ENCODE measurements at regions not wholly inside any gene's neighbourhood (a gene's known extent, or its start where the extent isn't known, plus 50 kb on each side); places are given as distances from the start of the nearest gene placed in this dataset.
"Not testable (repeated sequence)": the region's sequence is repeated elsewhere in the genome, so short reads cannot be mapped to it uniquely, and the experiment has no call there.

- no peak for DNase-seq
These were observed 122.0 kb downstream of the SKIDA1 start for GRCh38 chr10:21403256-21404015.

DNA sequence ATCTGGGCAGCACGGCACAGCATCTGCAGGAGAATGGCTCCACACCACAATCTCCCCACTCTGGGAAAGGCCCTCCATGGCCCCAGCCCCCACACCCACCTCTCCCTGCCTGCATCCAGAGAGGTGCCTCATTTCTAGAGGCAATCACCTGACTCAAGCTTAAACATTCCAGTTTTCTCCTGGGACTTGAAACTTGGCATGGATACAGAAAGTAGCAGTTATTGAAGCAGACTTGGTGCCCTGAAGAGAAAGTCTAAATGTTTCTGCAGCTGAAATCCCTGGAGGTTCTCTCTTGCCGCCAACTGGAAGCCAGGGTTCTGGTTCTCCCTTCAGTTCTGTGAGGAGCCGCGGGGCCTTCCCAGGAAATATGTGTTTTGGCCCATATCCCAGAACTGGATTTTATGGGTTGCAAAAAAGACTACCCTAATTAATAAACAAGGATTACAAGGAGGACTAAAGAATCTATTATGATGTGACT lies 122.8 kb downstream of the SKIDA1 start:
- DNase-seq: no peak

- DNase-seq: no peak
These were observed 124.3 kb downstream of the SKIDA1 start for GRCh38 chr10:21401196-21401595.

GRCh38 chr10:21399392-21400035 lies 126.0 kb downstream of the SKIDA1 start:
- no peak for DNase-seq

GRCh38 chr10:21398563-21399231 lies 126.8 kb downstream of the SKIDA1 start:
- DNase-seq: no peak

DNA sequence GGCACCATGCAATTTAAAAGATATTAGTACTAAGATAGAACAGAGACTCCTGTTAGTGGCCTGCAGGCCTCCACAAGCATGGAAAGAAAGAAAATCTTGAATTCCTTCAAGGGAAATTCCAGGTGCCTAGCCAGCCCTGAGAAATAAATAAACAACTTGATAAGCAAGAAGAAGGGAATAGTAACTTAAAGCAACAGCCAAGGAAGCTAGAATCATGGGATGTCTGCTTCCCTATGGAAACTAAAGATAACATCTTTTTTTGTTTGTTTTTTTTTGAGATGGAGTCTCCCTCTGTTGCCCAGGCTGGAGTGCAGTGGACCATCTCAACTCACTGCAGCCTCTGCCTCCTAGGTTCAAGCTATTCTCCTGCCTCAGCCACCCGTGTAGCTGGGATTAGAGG lies 128.6 kb downstream of the SKIDA1 start:
- no peak for DNase-seq

- DNase-seq: no peak
These were observed 131.6 kb downstream of the SKIDA1 start for GRCh38 chr10:21393931-21394330.

DNA sequence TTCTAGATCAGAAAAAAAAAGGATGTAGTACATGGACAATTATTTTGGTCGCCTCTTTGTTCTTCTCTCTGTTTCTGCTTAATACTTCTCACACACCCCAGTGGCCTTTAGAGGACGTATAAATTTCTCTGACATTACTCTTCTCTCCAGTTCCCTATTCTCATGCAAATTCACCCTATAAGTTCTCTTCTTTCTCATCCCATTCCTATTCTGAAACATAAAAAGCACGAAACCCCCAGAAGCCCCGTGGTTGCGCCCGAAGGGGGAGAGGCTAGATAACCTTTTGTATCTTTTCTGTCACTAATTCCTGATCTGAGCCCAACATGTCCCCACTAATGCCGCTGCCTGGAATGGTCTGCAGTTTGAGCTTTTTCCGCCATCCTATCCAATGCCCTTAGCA lies 136.9 kb downstream of the SKIDA1 start:
- no peak for DNase-seq

GRCh38 chr10:21387868-21388267 lies 137.6 kb downstream of the SKIDA1 start:
- no peak for DNase-seq

- no peak for DNase-seq
These were observed 139.4 kb downstream of the SKIDA1 start for GRCh38 chr10:21385996-21386585.

- DNase-seq: no peak
These were observed 139.9 kb downstream of the SKIDA1 start for GRCh38 chr10:21385536-21385935.

DNA sequence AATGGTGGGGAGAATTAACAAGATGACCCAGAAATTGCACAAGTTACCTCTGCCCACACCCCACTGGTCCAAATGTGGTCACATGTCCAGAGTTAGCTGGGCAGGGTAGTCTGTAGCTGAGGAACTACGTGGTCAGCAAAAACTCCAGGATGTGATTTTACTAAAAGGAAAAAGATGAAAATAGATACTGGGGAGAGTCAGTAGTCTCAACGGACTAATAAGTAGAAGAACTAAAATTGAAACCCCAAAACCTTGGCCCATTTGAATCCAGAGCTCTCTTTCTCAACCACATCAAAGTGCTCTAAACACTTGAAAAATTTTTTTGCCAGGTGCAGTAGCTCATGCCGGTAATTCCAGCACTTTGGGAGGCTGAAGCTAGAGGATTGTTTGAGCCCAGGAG lies 146.3 kb downstream of the SKIDA1 start:
- no peak for DNase-seq

- not testable (repeated sequence) for DNase-seq
These were observed 150.2 kb downstream of the SKIDA1 start for GRCh38 chr10:21375274-21375673.

GRCh38 chr10:21373881-21374280 lies 151.6 kb downstream of the SKIDA1 start:
- not testable (repeated sequence) for DNase-seq

DNA sequence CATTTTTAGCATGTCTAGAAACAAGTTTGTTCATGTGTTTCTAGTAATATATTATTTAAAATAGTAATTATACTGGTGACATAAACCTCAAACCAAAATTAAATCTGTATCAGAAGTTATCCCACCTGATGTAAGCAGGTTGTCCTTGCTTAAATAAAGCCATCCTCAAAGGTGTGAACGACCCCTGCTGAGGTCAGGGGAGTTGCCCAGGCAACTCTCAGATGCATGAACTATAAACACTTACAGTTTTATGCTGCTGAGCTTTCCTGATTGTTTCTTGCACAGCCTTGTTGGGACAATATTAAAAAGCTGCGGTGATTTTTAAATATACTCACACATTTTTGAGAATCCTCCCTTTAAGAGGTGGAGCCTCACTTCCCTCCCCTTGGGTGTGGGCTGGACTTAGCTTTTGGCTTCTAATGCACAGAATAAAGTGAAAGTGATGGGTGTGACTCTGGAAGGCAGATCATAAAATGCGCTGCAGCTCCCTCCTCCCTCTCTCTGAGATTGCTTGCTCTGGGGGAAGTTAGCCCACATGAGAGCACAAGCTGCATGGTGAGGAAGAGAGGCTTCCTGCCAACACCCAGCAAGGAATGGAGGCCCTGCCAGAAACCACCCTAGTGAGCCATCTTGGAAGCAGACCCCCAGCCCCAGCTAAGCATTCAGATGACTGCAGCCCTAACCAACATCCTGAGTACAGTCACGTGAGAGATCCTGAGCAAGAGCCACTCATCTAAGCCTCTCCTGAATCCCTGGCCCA lies 152.7 kb downstream of the SKIDA1 start:
- no peak for DNase-seq

DNA sequence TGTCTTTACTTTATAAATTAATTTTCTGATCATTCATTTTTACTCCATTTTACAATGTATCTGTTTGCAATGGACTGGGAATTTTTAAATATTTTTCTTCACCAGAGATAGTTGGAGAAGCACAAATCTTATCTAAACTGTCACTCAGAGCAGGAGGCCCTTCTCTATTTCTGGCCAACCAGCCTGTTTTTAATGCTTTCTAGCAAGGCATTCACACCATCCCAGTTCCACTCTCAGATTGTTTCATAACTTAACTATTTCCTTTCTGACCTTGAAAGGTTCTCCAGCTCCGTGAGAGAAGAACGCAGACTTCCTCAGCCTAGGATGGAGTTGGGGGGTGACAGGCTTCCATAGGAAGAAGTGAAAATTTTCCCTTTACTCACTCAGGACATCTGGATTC lies 155.8 kb downstream of the SKIDA1 start:
- no peak for DNase-seq

DNA sequence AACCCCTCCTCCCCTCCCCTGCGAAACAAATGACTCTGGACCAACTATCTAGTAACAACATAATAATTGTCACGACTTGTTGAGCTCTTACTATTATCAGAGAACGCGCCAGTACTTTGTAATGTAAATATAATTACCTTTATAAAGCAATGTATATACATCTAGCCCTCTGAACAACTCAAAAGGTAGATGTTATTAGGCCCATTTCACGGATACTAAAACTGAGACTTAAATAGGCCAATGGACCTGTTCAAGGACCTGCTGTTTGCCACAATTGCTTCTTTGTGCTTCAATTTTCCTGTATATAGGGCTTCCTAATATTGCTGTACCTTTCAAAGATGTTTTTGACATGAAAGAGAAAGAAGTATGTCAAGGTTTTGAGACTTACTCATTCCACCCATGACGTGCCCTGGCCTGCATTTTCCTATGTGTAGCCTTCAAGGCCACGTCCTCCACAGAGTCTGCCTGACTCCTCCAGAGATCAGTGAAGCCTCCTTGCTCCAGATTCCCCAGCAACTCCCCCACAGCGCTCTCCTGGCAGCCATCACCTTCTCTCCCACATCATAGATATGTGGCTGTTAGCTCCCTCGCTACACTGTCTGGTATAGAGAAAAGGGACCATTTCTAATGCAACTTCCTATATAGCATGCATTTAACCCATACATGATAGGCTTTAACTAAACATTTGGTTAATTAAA lies 156.6 kb downstream of the SKIDA1 start:
- DNase-seq: no peak

DNA sequence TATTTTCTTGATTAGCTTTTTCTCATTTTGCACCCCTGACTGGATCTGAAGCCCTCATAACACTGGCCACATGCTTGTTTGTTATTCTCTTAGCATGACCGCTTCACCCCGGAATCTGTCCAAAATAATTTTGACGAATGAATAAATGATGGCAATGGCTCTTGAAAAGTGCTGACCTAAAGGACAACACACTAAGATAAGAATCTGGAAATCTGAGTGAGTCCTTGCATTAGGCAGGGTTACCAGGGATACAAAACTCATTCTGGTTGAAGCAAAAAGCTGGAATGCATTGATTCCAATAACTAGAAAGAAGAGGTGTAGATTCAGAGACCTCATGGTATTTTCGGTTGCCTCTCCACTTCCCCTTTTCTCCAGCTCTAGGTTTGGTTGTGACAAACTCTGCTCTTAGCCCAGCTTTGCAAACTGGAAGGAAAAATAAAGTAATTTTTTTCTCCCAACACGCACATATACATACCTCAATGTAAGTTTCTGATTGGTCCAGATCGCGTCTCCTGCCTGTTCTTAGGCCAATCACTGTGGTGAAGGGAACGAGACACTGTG lies 157.4 kb downstream of the SKIDA1 start:
- DNase-seq: no peak

- not testable (repeated sequence) for DNase-seq
These were observed 159.4 kb downstream of the SKIDA1 start for GRCh38 chr10:21366108-21366507.

- DNase-seq: no peak
These were observed 161.0 kb downstream of the SKIDA1 start for GRCh38 chr10:21364196-21365114.

DNA sequence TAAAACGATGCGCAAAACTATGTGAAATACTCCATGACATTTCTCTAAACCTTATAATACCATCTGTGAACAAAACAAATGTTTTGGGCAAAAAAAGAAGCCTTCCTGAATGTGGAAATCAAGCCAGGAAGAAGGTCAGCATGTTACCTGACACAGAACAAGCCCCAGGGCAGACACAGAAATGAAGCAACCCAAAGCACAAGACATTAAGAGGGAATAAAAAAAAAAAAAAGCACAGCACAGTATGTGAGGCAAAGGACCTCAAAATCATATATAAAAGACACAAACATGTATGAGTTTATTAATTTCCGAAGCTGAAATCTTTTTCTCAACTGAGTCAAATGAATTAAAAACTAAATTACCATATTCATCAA lies 161.8 kb downstream of the SKIDA1 start:
- no peak for DNase-seq
